IMR-90 (cell line): ENCODE measurements at regions not wholly inside any gene's neighbourhood (a gene's known extent, or its start where the extent isn't known, plus 50 kb on each side); places are given as distances from the start of the nearest gene placed in this dataset.

ENCODE experiments used
- ATAC-seq: fragments of 200-7000 bp; cut with Tn5 transposase; 2 replicates; pipeline ENCODE4 v1.9.1; 2020; ENCODE audit warnings: low read depth, mild to moderate bottlenecking, moderate library complexity
- BruUV-seq: library from RNA; stranded (reverse); fragments of 400-500 nt; replicated peaks from 2 replicates; lab custom pipeline; 2021; lab: Mats Ljungman, UMichigan
- CTCF ChIA-PET: fragments of 300-600 bp; formaldehyde crosslinking; extraction: SDS; loops from one replicate; lab custom pipeline; 2021; ENCODE audit warnings: antibody characterized with exemption; lab: Yijun Ruan, JAX
- POLR2A ChIA-PET: fragments of 300-600 bp; sonication (Branson Sonifier 250); formaldehyde crosslinking; loops from one replicate; lab custom pipeline; 2022; ENCODE audit warnings: antibody characterized with exemption; ENCODE audit not compliant: unreplicated experiment; lab: Charles Lee
- DNase-seq: peaks from one replicate; pipeline ENCODE4 v3.0.0; 2013
- H2AFZ ChIP-seq: replicated peaks from 2 replicates; pipeline ENCODE3; 2013; ENCODE audit warnings: low read length, mild to moderate bottlenecking; ENCODE audit not compliant: poor library complexity
- H2AK5ac ChIP-seq: 2 replicates; pipeline ENCODE4 v1.6.1; 2013; ENCODE audit warnings: low read depth, low read length, inconsistent platforms
- H2AK9ac ChIP-seq: replicated peaks from 2 replicates; pipeline ENCODE3; 2013; ENCODE audit warnings: mild to moderate bottlenecking, low read depth, low read length, moderate library complexity; ENCODE audit not compliant: poor library complexity
- H2BK120ac ChIP-seq: 2 replicates; pipeline ENCODE4 v1.6.1; 2013; ENCODE audit warnings: low read depth, low read length, inconsistent platforms
- H2BK15ac ChIP-seq: 3 replicates; pipeline ENCODE4 v1.6.1; 2013; ENCODE audit warnings: low read depth, low read length, inconsistent platforms
- H2BK20ac ChIP-seq: 2 replicates; pipeline ENCODE4 v1.6.1; 2013; ENCODE audit warnings: low read depth, mild to moderate bottlenecking, inconsistent platforms, low read length, moderate library complexity
- H2BK5ac ChIP-seq: 2 replicates; pipeline ENCODE4 v1.6.1; 2013; ENCODE audit warnings: mild to moderate bottlenecking, low read depth, low read length, inconsistent platforms; ENCODE audit not compliant: poor library complexity, severe bottlenecking
- H3K14ac ChIP-seq: replicated peaks from 2 replicates; pipeline ENCODE4 v1.6.1; 2013; ENCODE audit warnings: low read depth, low read length, inconsistent platforms
- H3K18ac ChIP-seq: 2 replicates; pipeline ENCODE4 v1.6.1; 2013; ENCODE audit warnings: low read depth, low read length, control low read depth
- H3K23ac ChIP-seq: 2 replicates; pipeline ENCODE4 v1.6.1; 2013; ENCODE audit warnings: low read depth, low read length, inconsistent platforms
- H3K27ac ChIP-seq: 2 replicates; pipeline ENCODE4 v1.5.1; 2013; ENCODE audit warnings: mild to moderate bottlenecking, control low read depth, low read length; ENCODE audit not compliant: insufficient read depth
- H3K27me3 ChIP-seq: 2 replicates; pipeline ENCODE4 v1.6.1; 2013; ENCODE audit warnings: low read length; ENCODE audit not compliant: control insufficient read depth, insufficient read depth
- H3K36me3 ChIP-seq: 2 replicates; pipeline ENCODE4 v1.6.1; 2013; ENCODE audit warnings: low read length, mixed read lengths; ENCODE audit not compliant: control insufficient read depth, insufficient read depth
- H3K4ac ChIP-seq: 2 replicates; pipeline ENCODE4 v1.6.1; 2013; ENCODE audit warnings: low read depth, low read length, inconsistent platforms
- H3K4me1 ChIP-seq: 2 replicates; pipeline ENCODE4 v1.6.1; 2013; ENCODE audit warnings: low read length, mixed read lengths; ENCODE audit not compliant: control insufficient read depth, insufficient read depth
- H3K4me2 ChIP-seq: 2 replicates; pipeline ENCODE4 v1.6.1; 2013; ENCODE audit warnings: low read depth, mild to moderate bottlenecking, control low read depth, low read length, moderate library complexity
- H3K4me3 ChIP-seq: 2 replicates; pipeline ENCODE4 v1.5.1; 2013; ENCODE audit warnings: low read depth, mild to moderate bottlenecking, control low read depth, low read length, moderate library complexity; ENCODE audit not compliant: insufficient read depth
- H3K56ac ChIP-seq: 2 replicates; pipeline ENCODE4 v1.6.1; 2013; ENCODE audit warnings: low read length, inconsistent platforms; ENCODE audit not compliant: insufficient read depth; ENCODE audit errors: extremely low read depth
- H3K79me1 ChIP-seq, 2 experiments: 2 replicates each; pipeline ENCODE4 v1.6.1; 2013; ENCODE audit warnings: low read length in 2 of 2, inconsistent platforms in 1 of 2, low read depth in 1 of 2
- H3K9ac ChIP-seq: 2 replicates; pipeline ENCODE4 v1.6.1; 2013; ENCODE audit warnings: low read depth, low read length, control low read depth
- H3K9me1 ChIP-seq: 2 replicates; pipeline ENCODE4 v1.6.1; 2013; ENCODE audit warnings: low read length, inconsistent platforms; ENCODE audit not compliant: insufficient read depth
- H3K9me3 ChIP-seq: 2 replicates; pipeline ENCODE4 v1.6.1; 2013; ENCODE audit warnings: low read length; ENCODE audit not compliant: control insufficient read depth, insufficient read depth
- H4K20me1 ChIP-seq: 2 replicates; pipeline ENCODE4 v1.6.1; 2013; ENCODE audit warnings: low read length, inconsistent platforms; ENCODE audit not compliant: insufficient read depth
- H4K5ac ChIP-seq: 2 replicates; pipeline ENCODE4 v1.6.1; 2013; ENCODE audit warnings: mild to moderate bottlenecking, low read depth, low read length, control low read depth
- H4K8ac ChIP-seq, 2 experiments: 2 replicates each; pipeline ENCODE4 v1.6.1; 2013; ENCODE audit warnings: low read depth in 2 of 2, low read length in 2 of 2, control low read depth in 1 of 2, inconsistent platforms in 1 of 2
- H4K91ac ChIP-seq: 2 replicates; pipeline ENCODE4 v1.6.1; 2013; ENCODE audit warnings: low read depth, low read length, inconsistent platforms; ENCODE audit not compliant: insufficient read depth
- CEBPB ChIP-seq: IDR thresholded peaks from 2 replicates; pipeline ENCODE4 v1.6.1; 2012; ENCODE audit warnings: low read depth, low read length, improper control_type of control experiment
- ELK1 ChIP-seq: fragments of 150-350 bp; IDR thresholded peaks from 2 replicates; pipeline ENCODE4 v1.6.1; 2016; ENCODE audit warnings: low read depth, mild to moderate bottlenecking, low read length, moderate library complexity, borderline replicate concordance
- WGBS, 2 experiments: methylation state at CpG; one replicate each; pipeline versions ENCODE4 v1.1.5 to v1.1.7; 2013; ENCODE audit warnings: missing lambda C conversion rate in 2 of 2; ENCODE audit not compliant: insufficient read length in 1 of 2; ENCODE audit errors: extremely low coverage in 2 of 2; 5-methylcytosine and 5-hydroxymethylcytosine counted together
- dilution Hi-C: fragments of 300-500 bp; cut with HindIII; formaldehyde crosslinking; loops from one replicate; pipeline ENCODE4 v1.14.3; 2018; ENCODE audit warnings: low sequenced_read_pairs; ENCODE audit not compliant: unreplicated experiment
- in situ Hi-C: fragments of 300-500 bp; cut with MboI; formaldehyde crosslinking; loops from 3 replicates; pipeline ENCODE4 v1.14.3; 2019; ENCODE audit warnings: low sequenced_read_pairs, inconsistent platforms, mixed read lengths
- intact Hi-C: fragments of 100-400 bp; cut with micrococcal nuclease; formaldehyde crosslinking; loops from 2 replicates; pipeline ENCODE4 v1.10.0; 2022

- H3K9me1 ChIP-seq: no peaks in the 10 kb centered on the region
- no peak for DNase-seq
- POLR2A ChIA-PET: interaction anchor here (0.6 kb wide), 1 partner anchor 586 kb away, joined by 3 read pairs; no protein-coding TSS in a partner anchor
- no peak overlapping the region for H4K5ac ChIP-seq
- no peaks in the 10 kb centered on the region for H3K9me3 ChIP-seq
- CTCF ChIA-PET: interaction anchor here (0.7 kb wide), 1 partner anchor 313 kb away, joined by 3 read pairs; no protein-coding TSS in a partner anchor
- no peak overlapping the region for H2BK120ac ChIP-seq
- H2AK9ac ChIP-seq: no peak overlapping the region
- H2BK15ac ChIP-seq: no peak overlapping the region
- H3K4ac ChIP-seq: no peak overlapping the region
- H3K4me3 ChIP-seq: no peak overlapping the region
- H4K8ac ChIP-seq: no peak overlapping the region
- ATAC-seq: no peak
- H3K27ac ChIP-seq: no peak overlapping the region
- in situ Hi-C loops (no loop called here), dilution Hi-C loops (no loop called here), intact Hi-C loops (no loop called here)
- H2AK5ac ChIP-seq: no peak overlapping the region
- H3K27me3 ChIP-seq: no peaks in the 10 kb centered on the region
- no peak overlapping the region for H3K18ac ChIP-seq
- WGBS, 2 experiments: no CpG with 5 or more reads among the region's 2 CpGs
- no peaks in the 10 kb centered on the region for H3K4me1 ChIP-seq
- H2BK20ac ChIP-seq: no peak overlapping the region
- H4K20me1 ChIP-seq: no peaks in the 10 kb centered on the region
- no peak overlapping the region for H2BK5ac ChIP-seq
- H4K91ac ChIP-seq: no peak overlapping the region
- no peak overlapping the region for H3K23ac ChIP-seq
- no peak for TF ChIP-seq ELK1
- 0 out of 2 replicates have a peak, but pooled peaks have one; percentile 23 for TF ChIP-seq CEBPB
- H3K56ac ChIP-seq: no peak overlapping the region
- H3K4me2 ChIP-seq: no peak overlapping the region
- no peak overlapping the region for H3K9ac ChIP-seq
- H3K36me3 ChIP-seq: no peaks in the 10 kb centered on the region
- H2AFZ ChIP-seq: no peak overlapping the region
- no peaks in the 10 kb centered on the region for H3K79me1 ChIP-seq
- H3K14ac ChIP-seq: no peak overlapping the region
- no TSS peak for BruUV-seq
These were observed 908.8 kb upstream of the POU3F3 start for GRCh38 chr2:103945083-103945482.
